ENCODE measurements at regions not wholly inside any gene's neighbourhood (a gene's known extent, or its start where the extent isn't known, plus 50 kb on each side); places are given as distances from the start of the nearest gene placed in this dataset.

DNA sequence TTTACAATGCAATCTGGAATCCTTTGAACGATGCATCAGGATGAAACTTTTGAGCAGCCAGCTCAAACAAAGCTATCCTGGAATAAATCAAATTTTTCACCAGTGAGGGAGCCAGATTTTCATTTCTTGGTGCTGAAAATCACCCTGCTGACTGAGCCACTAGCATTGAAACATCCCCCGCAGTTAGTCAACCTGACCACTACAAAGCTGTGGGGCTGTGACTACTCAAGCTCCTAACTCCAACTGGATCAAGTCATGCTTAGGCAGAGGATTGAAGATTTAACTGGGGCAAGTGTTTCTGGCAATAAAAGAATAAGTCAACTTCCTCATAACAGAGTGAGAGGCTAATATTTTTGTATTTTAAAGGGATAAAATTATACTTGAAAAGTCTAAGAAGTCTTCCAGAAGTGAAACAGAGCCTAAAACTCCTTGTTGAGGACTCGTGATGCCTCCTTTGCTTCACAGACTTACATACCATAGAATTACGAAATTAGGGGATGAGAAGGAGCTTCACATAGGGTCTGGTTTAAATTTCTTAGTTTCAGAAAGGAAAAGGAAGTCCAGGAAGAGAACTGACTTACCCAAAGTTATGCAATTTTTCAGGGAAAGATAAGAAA lies 177.8 kb downstream of the SERPINI1 start:
- DNase-seq (ENCODE audit: low read depth), result no peak
- H3K4me3 ChIP-seq (ENCODE audit: low read depth, low read length), result no peak overlapping the region

GRCh38 chr3:167909952-167910351 lies 174.4 kb downstream of the SERPINI1 start:
- no peak overlapping the region for H3K4me3 ChIP-seq (ENCODE audit: low read depth, low read length)
- DNase-seq (ENCODE audit: low read depth), result no peak
- TF ChIP-seq, protein P1, sequence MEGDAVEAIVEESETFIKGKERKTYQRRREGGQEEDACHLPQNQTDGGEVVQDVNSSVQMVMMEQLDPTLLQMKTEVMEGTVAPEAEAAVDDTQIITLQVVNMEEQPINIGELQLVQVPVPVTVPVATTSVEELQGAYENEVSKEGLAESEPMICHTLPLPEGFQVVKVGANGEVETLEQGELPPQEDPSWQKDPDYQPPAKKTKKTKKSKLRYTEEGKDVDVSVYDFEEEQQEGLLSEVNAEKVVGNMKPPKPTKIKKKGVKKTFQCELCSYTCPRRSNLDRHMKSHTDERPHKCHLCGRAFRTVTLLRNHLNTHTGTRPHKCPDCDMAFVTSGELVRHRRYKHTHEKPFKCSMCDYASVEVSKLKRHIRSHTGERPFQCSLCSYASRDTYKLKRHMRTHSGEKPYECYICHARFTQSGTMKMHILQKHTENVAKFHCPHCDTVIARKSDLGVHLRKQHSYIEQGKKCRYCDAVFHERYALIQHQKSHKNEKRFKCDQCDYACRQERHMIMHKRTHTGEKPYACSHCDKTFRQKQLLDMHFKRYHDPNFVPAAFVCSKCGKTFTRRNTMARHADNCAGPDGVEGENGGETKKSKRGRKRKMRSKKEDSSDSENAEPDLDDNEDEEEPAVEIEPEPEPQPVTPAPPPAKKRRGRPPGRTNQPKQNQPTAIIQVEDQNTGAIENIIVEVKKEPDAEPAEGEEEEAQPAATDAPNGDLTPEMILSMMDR (IDR thresholded peaks at IDR 0.05; ENCODE audit: control insufficient read depth, extremely low read depth, insufficient read depth), result no peak

More for the DNA sequence above, 177.8 kb downstream of the SERPINI1 start:
- TF ChIP-seq, protein P1 (IDR thresholded peaks at IDR 0.05; ENCODE audit: control insufficient read depth, extremely low read depth, insufficient read depth), result no peak

GRCh38 chr3:167909504-167909896 lies 174.0 kb downstream of the SERPINI1 start:
- TF ChIP-seq, protein P1 (IDR thresholded peaks at IDR 0.05; ENCODE audit: control insufficient read depth, extremely low read depth, insufficient read depth), result no peak
- DNase-seq (ENCODE audit: low read depth), result no peak
- H3K4me3 ChIP-seq (ENCODE audit: low read depth, low read length), result no peak overlapping the region

- TF ChIP-seq, protein P1 (IDR thresholded peaks at IDR 0.05; ENCODE audit: control insufficient read depth, extremely low read depth, insufficient read depth), result no peak
- DNase-seq (ENCODE audit: low read depth), result no peak
- no peak overlapping the region for H3K4me3 ChIP-seq (ENCODE audit: low read depth, low read length)
These were observed 173.4 kb downstream of the SERPINI1 start for GRCh38 chr3:167908746-167909503.

GRCh38 chr3:167908221-167908620 lies 172.7 kb downstream of the SERPINI1 start:
- H3K4me3 ChIP-seq (ENCODE audit: low read depth, low read length), result no peak overlapping the region
- TF ChIP-seq, protein P1 (IDR thresholded peaks at IDR 0.05; ENCODE audit: control insufficient read depth, extremely low read depth, insufficient read depth), result no peak
- no peak for DNase-seq (ENCODE audit: low read depth)

DNA sequence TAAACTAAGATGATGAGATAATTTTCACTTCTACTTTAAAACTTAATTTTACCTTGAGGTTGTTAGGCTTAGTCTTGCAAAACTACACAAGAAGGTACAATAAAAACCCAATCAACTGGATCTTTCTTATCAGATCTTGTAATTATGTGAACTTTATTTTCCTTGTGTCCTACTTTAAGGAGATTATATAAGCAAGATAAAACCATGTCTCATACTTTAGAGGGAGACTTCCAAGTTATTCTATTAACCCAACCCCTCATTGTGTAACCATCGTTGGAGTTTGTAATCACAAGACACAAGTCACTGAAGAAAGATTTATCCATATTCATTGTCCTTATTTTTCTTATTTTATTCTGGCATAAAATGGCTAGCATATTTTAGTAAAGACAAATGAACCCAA lies 165.6 kb downstream of the SERPINI1 start:
- DNase-seq (ENCODE audit: low read depth), result peak; percentile 79
- H3K4me3 ChIP-seq (ENCODE audit: low read depth, low read length), result no peak overlapping the region
- TF ChIP-seq, protein P1 (IDR thresholded peaks at IDR 0.05; ENCODE audit: control insufficient read depth, extremely low read depth, insufficient read depth), result no peak

Measured in LNCaP clone FGC (cell line).